Activated T-cell treated with anti-CD3 and anti-CD28 coated beads, Interleukin-2, amount 50 U/mL, for 4 hours (primary cell): ENCODE measurements at regions not wholly inside any gene's neighbourhood (a gene's known extent, or its start where the extent isn't known, plus 50 kb on each side); places are given as distances from the start of the nearest gene placed in this dataset.

ENCODE experiments used
- ATAC-seq, 2 donors: fragments of 200-7000 bp; cut with Tn5 transposase; one replicate each; pipeline ENCODE4 v1.10.0; 2021
- DNase-seq: peaks from one replicate; pipeline ENCODE4 v3.0.0-alpha.2; 2020
- H3K27me3 Mint-ChIP-seq: one replicate; pipeline ENCODE4 v1.8.0; 2021; ENCODE audit warnings: low read depth, mixed read lengths
- H3K36me3 Mint-ChIP-seq: one replicate; pipeline ENCODE4 v1.8.0; 2022; ENCODE audit warnings: mixed read lengths; ENCODE audit not compliant: insufficient read depth
- H3K4me1 Mint-ChIP-seq: one replicate; pipeline ENCODE4 v1.8.0; 2021; ENCODE audit warnings: low read depth, mixed read lengths
- H3K4me3 Mint-ChIP-seq: one replicate; pipeline ENCODE4 v1.8.0; 2021; ENCODE audit warnings: mild to moderate bottlenecking, moderate library complexity, mixed read lengths
- H3K9me3 Mint-ChIP-seq: one replicate; pipeline ENCODE4 v1.8.0; 2021; ENCODE audit warnings: mixed read lengths

DNA sequence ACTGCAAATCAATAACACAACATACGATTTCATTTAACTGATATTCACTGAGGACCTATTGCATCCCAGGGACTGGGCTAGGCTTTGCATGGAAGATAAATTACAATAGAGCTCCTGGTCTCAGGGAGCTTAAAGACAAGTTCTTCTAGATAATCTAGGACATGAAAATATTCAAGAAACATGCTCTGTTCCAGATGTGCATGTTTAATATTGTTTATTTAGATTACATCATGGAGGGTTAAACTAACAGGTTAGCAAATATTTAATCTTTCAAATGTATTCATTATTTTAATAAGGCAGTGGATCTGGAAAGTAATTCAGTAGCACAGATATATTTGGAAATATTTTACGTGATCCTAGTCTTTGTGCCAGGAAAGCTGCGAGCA lies 2430.3 kb downstream of the PCDH7 start:
- DNase-seq (no peak), ATAC-seq (no peak)
- H3K4me1 Mint-ChIP-seq: no peaks in the 10 kb centered on the region
- H3K27me3 Mint-ChIP-seq: no peaks in the 10 kb centered on the region
- no peak overlapping the region for H3K4me3 Mint-ChIP-seq
- H3K36me3 Mint-ChIP-seq: no peaks in the 10 kb centered on the region
- H3K9me3 Mint-ChIP-seq: peaks cover 25% of the 10 kb centered on the region

GRCh38 chr4:33160126-33160525 lies 2440.0 kb downstream of the PCDH7 start:
- Mint-ChIP-seq H3K4me3 (no peak overlapping the region), H3K36me3 (no peaks in the 10 kb centered on the region), H3K9me3 (peaks cover 19% of the 10 kb centered on the region), H3K27me3 (no peaks in the 10 kb centered on the region), H3K4me1 (no peaks in the 10 kb centered on the region)
- DNase-seq: no peak
- ATAC-seq: no peak

DNA sequence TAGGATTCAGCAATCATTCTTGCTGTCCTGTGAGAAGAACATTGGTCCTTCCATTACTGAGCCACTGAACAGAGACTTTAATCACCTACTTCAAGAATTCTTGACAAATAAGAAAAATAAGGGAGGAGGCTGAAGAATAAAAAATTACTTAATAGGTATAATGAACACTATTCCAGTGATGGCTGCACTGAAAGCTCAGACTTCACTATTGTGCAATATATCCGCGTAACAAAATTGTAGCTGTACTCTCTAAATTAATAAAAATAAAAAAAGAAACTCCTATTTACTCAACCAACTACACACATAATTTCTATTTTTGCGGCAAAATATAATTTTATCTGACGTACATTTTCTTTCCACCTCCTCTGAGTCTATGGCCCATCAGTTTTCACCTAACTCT lies 2441.0 kb downstream of the PCDH7 start:
- peaks cover 24% of the 10 kb centered on the region for H3K9me3 Mint-ChIP-seq
- no peaks in the 10 kb centered on the region for H3K4me1 Mint-ChIP-seq
- H3K36me3 Mint-ChIP-seq: no peaks in the 10 kb centered on the region
- ATAC-seq (no peak), DNase-seq (no peak)
- H3K4me3 Mint-ChIP-seq: no peak overlapping the region
- no peaks in the 10 kb centered on the region for H3K27me3 Mint-ChIP-seq

- peaks cover 20% of the 10 kb centered on the region for H3K9me3 Mint-ChIP-seq
- ATAC-seq (no peak), DNase-seq (no peak)
- H3K4me1 Mint-ChIP-seq: no peaks in the 10 kb centered on the region
- no peaks in the 10 kb centered on the region for H3K27me3 Mint-ChIP-seq
- no peak overlapping the region for H3K4me3 Mint-ChIP-seq
- H3K36me3 Mint-ChIP-seq: no peaks in the 10 kb centered on the region
Observed at GRCh38 chr4:33162122-33162521, 2442.0 kb downstream of the PCDH7 start.

DNA sequence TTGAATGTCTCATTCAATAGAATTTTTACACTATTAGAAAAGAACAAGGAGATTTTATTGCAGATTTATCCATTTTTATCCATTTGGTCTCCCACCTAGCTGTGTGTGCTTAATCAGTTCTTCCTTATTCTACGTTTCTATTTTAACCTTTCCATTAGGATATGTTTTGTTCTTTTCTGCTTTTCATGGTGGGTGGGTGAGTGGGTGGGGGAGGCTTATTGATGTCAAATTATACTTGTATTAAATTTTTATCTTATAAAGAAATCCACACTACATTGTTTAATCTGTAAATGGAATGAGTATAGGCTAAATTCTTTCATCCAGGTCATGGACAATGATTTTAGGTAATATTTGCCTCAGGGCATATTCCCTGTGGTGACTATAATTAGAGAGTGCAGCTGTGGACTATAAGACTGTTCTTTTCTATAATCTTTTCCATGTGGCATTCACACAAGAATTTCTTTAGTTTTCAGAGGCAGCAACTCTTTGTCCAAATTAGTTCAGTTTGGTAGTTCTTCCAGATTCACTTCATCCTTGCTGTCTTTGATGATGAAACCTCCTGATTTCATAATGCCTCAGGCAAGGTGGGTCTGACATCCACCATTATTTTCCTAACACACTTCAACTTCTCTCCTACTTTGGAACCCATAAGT lies 2451.8 kb downstream of the PCDH7 start:
- no peaks in the 10 kb centered on the region for H3K4me1 Mint-ChIP-seq
- DNase-seq (no peak), ATAC-seq (no peak)
- H3K27me3 Mint-ChIP-seq: no peaks in the 10 kb centered on the region
- H3K4me3 Mint-ChIP-seq: no peak overlapping the region
- no peaks in the 10 kb centered on the region for H3K36me3 Mint-ChIP-seq
- H3K9me3 Mint-ChIP-seq: peaks cover 5% of the 10 kb centered on the region

DNA sequence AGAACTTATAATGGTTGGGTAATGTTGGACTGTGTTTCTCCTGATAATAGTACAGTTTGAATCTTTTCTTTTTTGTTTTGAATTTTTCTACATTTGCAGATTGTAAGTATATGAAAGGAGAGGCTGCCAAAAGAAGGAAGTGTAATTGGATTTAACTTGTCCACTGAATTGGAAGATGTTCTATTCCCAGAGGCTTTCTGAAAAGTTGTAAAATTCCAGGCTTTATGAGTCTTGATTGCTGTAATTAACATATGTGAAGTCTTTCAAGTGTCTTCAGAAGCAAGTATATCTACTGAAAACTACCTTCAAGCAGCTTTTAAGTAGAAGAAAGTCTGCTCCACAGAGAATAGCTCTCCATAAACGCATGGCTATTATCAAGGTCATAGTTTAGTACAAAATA lies 2456.4 kb downstream of the PCDH7 start:
- Mint-ChIP-seq H3K4me1 (no peaks in the 10 kb centered on the region), H3K4me3 (no peak overlapping the region), H3K27me3 (no peaks in the 10 kb centered on the region), H3K36me3 (no peaks in the 10 kb centered on the region), H3K9me3 (peaks cover 5% of the 10 kb centered on the region)
- DNase-seq (no peak), ATAC-seq (no peak)

GRCh38 chr4:33184657-33185290 lies 2464.6 kb downstream of the PCDH7 start:
- H3K27me3 Mint-ChIP-seq: no peaks in the 10 kb centered on the region
- no peaks in the 10 kb centered on the region for H3K36me3 Mint-ChIP-seq
- no peak for ATAC-seq

DNA sequence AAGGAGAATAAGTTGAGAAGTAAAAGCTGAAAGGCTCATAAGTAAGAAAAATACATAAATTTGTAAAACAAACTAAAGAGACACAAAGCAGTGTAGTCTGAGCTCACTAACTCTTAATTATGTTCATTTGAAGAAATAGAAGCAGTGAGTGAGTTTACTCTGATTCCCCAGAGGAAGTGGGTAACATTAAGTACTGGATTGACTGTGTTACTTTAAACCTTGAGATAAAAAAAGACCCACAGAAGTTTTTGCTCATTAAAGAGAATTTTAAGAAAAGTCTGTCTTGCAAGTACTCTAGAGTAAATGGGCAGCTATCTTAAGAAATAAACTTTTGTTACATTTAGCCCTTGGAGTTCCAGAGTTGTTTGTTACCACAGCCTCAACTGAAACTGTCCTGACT lies 2466.9 kb downstream of the PCDH7 start:
- Mint-ChIP-seq H3K4me1 (no peaks in the 10 kb centered on the region), H3K27me3 (no peaks in the 10 kb centered on the region), H3K4me3 (no peak overlapping the region), H3K36me3 (no peaks in the 10 kb centered on the region), H3K9me3 (peaks cover 18% of the 10 kb centered on the region)
- no peak for DNase-seq
- no peak for ATAC-seq

More at GRCh38 chr4:33184657-33185290, 2464.6 kb downstream of the PCDH7 start:
- Mint-ChIP-seq H3K9me3 (peaks cover 22% of the 10 kb centered on the region), H3K4me3 (no peak overlapping the region), H3K4me1 (no peaks in the 10 kb centered on the region)
- no peak for DNase-seq

DNA sequence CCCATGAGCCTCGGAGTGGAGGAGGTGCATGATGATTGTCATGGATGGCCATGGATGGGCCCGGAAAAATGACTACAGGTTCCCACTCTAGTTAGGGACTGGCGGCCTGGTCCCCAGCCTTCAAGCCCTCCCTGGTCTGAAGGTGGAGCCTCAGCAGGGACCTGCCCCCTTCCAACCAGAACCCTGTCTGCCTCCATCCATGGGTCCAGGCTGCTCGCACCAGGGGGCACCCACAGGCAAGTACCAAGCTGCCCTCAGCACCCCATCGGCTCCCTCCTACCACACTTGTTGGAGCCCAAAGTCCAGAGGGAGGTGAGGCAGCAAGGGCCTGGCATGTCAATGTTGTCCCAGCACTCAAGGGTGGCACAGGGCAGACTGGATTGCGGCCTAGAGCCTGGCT lies 2468.6 kb downstream of the PCDH7 start:
- Mint-ChIP-seq H3K4me1 (no peaks in the 10 kb centered on the region), H3K36me3 (no peaks in the 10 kb centered on the region), H3K4me3 (no peak overlapping the region), H3K9me3 (peaks cover 13% of the 10 kb centered on the region), H3K27me3 (no peaks in the 10 kb centered on the region)
- ATAC-seq (no peak), DNase-seq (no peak)

DNA sequence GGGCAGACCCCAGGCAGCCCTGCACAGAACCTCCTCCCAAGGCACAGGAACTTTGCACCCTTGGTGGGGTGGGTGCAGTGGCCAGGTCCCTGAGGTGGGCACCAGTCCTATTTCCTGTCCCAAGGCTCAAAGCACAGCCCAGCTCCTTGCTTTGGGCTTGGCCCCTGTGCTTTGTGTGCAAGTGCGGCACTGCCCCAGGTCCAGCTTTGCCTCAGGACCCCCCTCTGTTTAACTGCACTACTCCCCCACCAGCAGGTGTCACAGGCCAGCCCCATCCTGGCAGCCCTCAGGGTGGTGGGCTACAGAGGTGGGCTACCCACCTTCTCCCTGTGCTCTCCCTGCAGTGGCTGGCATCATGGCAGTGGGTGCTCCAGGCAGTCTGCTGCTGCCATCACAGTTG lies 2469.0 kb downstream of the PCDH7 start:
- DNase-seq (no peak), ATAC-seq (no peak)
- Mint-ChIP-seq H3K9me3 (peaks cover 13% of the 10 kb centered on the region), H3K36me3 (no peaks in the 10 kb centered on the region), H3K4me1 (no peaks in the 10 kb centered on the region), H3K27me3 (no peaks in the 10 kb centered on the region), H3K4me3 (no peak overlapping the region)

GRCh38 chr4:33193109-33193508 lies 2472.9 kb downstream of the PCDH7 start:
- Mint-ChIP-seq H3K27me3 (no peaks in the 10 kb centered on the region), H3K36me3 (no peaks in the 10 kb centered on the region), H3K4me3 (no peak overlapping the region), H3K9me3 (peaks cover 7% of the 10 kb centered on the region), H3K4me1 (no peaks in the 10 kb centered on the region)
- DNase-seq (no peak), ATAC-seq (no peak)

- DNase-seq (no peak), ATAC-seq (no peak)
- H3K9me3 Mint-ChIP-seq: peaks cover 8% of the 10 kb centered on the region
- no peaks in the 10 kb centered on the region for H3K4me1 Mint-ChIP-seq
- H3K4me3 Mint-ChIP-seq: no peak overlapping the region
- H3K36me3 Mint-ChIP-seq: no peaks in the 10 kb centered on the region
- H3K27me3 Mint-ChIP-seq: no peaks in the 10 kb centered on the region
Observed at GRCh38 chr4:33200377-33200776, 2480.2 kb downstream of the PCDH7 start.

DNA sequence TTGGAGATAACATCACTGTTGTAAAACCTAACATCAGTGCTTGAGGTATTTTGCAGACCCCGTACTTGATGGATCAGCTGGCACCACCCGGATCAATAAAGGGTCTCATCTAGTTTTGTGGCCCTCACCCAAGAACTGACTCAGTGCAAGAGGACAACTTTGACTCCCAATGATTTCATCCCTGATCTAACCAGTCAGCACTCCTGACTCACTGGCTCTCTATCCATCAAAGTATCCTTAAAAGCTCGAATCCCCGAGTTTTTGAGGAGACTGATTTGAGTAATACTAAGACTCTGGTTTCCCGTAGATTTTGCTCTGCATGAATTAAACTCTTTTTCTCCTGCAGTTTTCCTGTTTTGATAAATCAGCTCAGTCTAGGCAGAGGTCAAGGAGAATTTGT lies 2498.1 kb downstream of the PCDH7 start:
- H3K27me3 Mint-ChIP-seq: no peaks in the 10 kb centered on the region
- ATAC-seq: no peak
- peaks cover 19% of the 10 kb centered on the region for H3K9me3 Mint-ChIP-seq
- H3K4me1 Mint-ChIP-seq: no peaks in the 10 kb centered on the region
- H3K4me3 Mint-ChIP-seq: no peak overlapping the region
- H3K36me3 Mint-ChIP-seq: no peaks in the 10 kb centered on the region
- DNase-seq: no peak

GRCh38 chr4:33226133-33226532 lies 2506.0 kb downstream of the PCDH7 start:
- ATAC-seq (no peak), DNase-seq (no peak)
- no peak overlapping the region for H3K4me3 Mint-ChIP-seq
- H3K4me1 Mint-ChIP-seq: no peaks in the 10 kb centered on the region
- H3K36me3 Mint-ChIP-seq: no peaks in the 10 kb centered on the region
- H3K9me3 Mint-ChIP-seq: peaks cover 19% of the 10 kb centered on the region
- H3K27me3 Mint-ChIP-seq: no peaks in the 10 kb centered on the region

DNA sequence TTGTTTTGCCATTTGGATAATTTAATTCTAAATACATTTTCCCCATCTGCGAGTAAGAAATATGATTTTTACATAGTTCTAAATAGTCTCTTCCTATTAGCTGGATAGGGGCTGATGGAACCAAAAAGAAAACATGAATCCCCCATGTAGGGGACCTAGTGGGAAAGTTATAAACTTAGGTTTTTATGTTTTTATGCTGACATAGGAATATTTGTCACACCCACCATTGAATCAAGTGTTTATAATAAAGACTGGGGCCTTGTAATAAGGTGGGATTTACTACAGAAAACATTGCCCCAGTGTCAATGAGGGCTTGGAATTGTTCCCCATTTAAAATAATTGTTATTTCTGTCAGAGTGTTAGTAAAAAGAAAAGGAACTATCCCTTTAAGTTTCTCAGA lies 2506.6 kb downstream of the PCDH7 start:
- no peaks in the 10 kb centered on the region for H3K36me3 Mint-ChIP-seq
- no peaks in the 10 kb centered on the region for H3K4me1 Mint-ChIP-seq
- ATAC-seq (no peak), DNase-seq (no peak)
- H3K4me3 Mint-ChIP-seq: no peak overlapping the region
- H3K9me3 Mint-ChIP-seq: peaks cover 19% of the 10 kb centered on the region
- H3K27me3 Mint-ChIP-seq: no peaks in the 10 kb centered on the region
